ENCODE measurements at regions not wholly inside any gene's neighbourhood (a gene's known extent, or its start where the extent isn't known, plus 50 kb on each side); places are given as distances from the start of the nearest gene placed in this dataset.
A peak's percentile ranks its signal among the peaks of the same experiment; 100 is the strongest.

DNA sequence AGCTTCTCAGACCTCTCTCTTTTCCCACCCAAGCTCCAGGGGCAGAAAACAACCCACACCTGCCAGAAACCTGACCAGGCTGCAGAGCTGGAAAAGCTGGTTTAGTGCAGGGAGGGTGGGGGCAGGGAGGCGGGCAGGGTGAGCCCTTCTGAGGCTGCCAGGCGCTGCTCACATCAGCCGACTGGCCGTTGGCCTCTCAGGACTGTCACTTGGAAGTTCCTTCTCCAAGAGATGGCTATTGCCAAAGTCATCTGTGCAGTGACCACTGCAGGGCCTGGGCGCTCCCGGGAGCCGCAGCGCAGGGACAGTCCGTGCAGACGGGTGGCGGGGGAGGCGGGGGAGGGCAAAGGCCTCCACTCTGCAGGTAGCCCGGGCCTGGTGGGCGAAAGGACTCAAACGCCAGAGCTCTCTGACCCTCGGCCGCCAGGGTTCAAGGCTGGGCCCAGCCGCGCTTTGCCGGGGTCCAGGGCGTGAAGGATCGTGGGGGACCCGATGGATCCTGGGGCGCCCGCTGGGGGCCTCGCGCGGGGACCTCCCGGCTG, 205.0 kb upstream of the IER5L start:
- DNase-seq (ENCODE audit: low spot score): peak; percentile 88

- no peak for DNase-seq (ENCODE audit: low spot score)
These were observed 204.4 kb upstream of the IER5L start for GRCh38 chr9:129382281-129383018.

DNA sequence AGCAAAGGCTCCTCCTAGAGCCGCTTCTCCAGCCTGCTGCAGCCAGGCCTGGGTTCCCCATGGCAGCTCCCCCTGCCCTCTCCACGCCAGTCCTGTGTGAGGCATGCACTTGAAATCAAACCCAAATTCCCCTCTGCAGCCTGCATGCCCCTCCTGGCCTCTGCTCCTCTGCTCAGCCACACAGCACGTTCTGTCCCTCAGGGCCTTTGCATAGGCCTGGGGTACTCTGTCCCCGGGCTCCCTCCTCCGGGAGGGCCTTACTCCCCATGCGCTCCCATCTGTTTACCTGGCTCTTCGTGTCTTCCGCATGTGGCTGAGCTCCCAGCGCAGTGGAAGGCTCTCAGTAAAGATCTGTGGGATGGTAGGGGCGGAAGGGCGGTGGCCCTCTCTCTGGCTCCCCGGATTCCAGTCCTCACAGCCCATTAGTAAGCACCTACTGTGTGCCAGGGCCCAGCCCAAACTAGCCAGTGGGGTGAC, 203.5 kb upstream of the IER5L start:
- no peak for DNase-seq (ENCODE audit: low spot score)

DNA sequence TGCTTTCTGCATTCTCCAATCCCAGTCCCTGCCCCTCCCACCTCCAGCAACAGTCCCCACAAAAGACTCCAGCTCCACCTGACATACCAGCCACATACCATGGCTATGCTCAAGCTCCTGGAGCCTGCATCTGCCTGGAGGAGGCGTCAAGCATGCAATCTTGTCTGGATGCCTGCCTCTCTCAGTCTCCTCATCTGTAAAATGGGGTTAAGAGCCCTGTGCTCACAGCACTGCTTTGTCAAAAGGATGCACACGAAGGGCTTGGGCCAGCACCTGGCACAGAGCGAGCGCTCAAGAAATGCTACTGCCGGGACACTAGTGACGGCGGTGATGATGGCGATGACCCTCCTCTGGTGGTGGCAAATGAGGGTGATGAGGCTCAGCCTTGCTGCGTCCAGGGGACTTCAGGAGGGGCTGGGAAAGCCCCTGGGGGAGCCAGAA, 202.9 kb upstream of the IER5L start:
- DNase-seq (ENCODE audit: low spot score): no peak

DNA sequence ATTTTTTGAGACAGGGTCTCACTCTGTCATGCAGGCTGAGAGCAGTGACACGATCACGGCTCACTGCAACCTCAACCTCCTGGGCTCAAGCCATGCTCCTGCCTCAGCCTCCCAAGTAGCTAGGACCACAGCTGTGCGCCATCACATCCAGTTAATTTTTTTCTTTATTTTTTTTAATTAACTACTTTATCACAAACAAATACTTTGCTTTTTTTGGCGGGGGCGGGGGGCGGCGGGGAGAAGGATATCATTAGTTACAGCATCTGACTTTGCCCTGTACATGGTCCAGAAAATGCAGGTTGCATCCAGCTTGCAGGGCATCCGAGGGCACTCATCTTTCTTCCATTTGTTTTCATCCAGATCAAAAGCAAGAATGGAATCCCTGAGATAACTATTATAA, 201.8 kb upstream of the IER5L start:
- DNase-seq (ENCODE audit: low spot score): no peak

DNA sequence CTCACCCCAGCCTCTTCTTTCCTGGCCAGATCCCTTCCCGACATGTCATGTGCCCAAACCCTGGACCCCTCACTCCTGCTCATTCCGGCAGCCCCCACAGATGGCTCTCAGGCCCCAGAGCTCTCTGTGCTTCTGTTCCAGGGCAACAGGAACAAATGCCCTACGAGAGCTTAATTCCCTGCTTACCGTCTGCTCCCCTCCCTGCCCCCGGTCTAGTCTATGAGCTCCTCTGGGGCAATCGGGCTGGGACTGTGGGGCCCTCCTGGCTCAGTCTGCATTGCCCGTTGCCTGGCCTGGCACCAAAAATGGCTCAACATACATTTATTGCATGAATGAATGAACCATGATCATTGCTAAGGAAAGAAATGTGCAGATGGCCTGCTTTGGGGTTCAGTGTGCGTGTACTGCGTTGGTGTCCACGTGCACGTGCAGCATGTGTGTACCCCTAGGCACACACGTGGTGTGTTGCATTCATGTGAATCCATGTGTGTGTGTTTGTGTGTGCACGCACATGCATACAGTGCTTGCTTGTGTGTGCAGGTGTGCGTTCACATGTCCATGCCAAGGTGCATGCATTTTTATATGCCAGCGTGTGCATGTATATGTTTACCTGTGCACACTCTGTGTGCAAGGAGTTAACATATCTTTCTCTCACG, 201.2 kb upstream of the IER5L start:
- no peak for DNase-seq (ENCODE audit: low spot score)

DNA sequence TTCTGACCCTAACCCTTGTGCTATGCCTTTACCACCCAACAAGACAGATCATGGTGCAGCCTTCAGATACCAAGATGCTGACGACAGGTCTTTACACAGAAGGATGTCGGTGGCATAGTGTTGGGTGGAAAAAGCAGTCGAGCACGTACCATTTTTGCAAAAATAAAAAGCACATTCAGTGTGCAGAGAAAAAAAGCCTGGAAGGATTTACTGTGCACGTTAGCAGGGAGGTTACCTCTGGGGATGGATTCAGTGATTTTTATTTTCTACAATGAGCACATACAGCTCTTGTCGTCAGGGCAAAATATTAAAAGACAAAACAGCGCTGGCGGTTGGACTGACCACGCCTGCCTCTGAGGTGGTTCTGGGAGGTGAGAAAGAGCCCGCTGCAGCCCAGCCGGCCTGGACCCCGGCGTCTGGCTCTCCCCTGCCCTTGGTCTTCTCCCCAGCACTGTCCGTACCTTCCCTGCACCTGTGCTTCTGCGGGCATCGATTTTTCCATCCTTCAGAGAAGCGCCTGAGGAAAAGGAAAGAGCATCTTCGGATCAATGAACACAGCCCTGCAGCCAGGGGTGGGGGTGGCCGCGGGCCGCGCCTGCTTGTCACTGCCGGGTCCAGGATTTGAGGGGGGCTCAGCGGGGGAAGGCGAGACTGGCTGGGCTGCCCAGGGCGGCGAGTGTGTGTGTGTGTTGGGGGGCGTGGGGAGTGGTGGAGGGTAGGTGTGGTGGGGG, 200.0 kb upstream of the IER5L start:
- no peak for DNase-seq (ENCODE audit: low spot score)

DNA sequence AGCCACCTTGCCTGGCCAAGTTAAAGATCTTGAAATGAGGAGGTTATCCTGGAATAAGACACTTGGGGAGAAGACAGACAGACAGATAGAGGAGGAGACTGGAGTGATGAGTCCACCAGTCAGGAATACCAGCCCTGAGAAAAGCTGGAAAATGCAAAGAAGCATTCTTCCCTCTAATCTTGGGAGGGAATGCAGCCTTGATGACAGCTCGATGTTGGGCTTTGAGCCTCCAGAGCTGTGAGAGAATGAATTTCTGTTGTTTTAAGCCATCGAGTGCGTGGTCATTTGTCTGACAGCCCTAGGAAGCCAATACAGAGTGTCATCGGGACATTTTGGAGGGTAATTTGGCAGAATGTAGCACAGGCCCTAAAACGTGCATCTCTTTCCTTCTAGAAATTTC, 199.1 kb upstream of the IER5L start:
- DNase-seq (ENCODE audit: low spot score): no peak

GRCh38 chr9:129375845-129376244, 197.8 kb upstream of the IER5L start:
- no peak for DNase-seq (ENCODE audit: low spot score)

- no peak for DNase-seq (ENCODE audit: low spot score)
These were observed 196.6 kb upstream of the IER5L start for GRCh38 chr9:129374651-129375050.

DNA sequence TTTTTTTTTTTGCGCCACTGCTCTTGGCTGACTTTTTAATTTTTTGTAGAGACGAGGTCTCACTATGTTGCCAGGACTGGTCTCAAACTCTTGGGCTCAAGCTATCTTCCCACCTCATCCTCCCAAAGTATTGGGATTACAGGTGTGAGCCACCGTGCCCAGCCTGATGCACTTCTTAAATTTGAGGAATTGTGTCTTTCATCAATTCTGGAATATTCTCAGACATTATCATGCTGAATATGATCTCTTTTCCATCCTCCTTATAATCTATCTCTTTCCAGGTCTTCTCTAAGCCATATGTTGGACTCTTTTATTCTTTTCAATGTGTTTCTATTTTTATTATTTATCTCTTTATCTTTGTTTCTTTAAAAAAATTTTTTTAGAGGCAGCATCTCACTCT, 196.2 kb upstream of the IER5L start:
- no peak for DNase-seq (ENCODE audit: low spot score)

- DNase-seq (ENCODE audit: low spot score): no peak
These were observed 195.3 kb upstream of the IER5L start for GRCh38 chr9:129373361-129373760.

- no peak for DNase-seq (ENCODE audit: low spot score)
These were observed 192.7 kb upstream of the IER5L start for GRCh38 chr9:129370770-129371169.

DNA sequence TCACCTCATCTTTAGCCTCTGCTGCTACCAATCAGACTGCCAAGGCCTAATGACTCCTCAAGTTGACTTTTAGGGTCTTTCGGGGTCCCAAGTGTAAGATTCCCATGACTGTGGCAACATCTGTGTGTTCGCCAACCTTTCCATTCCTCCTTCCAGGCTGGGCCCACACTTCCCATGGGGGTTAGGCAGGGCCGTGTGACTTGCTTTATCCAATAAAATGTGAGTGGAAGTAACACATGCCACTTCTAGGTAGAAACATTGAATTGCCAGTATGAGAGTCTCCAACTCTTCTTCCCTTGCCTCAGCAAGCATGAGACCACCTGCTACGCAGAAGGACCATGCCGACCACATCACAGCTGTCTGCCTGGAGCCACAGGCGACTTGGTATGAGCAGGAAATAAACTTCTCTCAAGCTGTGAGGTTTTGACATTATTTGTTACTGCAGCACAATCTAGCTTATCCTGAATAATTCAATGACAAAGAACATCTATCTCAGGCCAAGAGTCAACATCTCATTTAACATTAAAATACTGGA, 190.4 kb upstream of the IER5L start:
- DNase-seq (ENCODE audit: low spot score): no peak

- DNase-seq (ENCODE audit: low spot score): no peak
These were observed 189.2 kb upstream of the IER5L start for GRCh38 chr9:129367287-129367686.

DNA sequence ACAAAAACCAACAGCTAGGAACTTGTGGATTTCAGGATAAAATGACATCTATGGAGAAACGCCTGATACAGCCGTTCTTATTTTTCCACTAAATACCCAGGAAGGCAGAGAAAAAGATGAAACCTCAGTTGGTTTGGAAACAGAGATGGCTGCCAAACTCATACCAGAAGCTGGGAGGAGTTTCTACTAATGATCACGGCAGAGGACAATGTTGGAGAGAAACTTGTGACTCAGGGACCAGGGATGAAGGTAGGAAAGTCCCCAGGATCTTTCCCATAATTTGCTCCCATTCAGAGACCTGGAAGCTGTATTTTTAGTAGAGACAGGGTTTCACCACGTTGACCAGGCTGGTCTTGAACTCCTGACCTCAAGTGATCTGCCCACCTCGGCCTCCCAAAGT, 187.1 kb upstream of the IER5L start:
- DNase-seq (ENCODE audit: low spot score): no peak

GRCh38 chr9:129363216-129363873, 185.3 kb upstream of the IER5L start:
- no peak for DNase-seq (ENCODE audit: low spot score)

- DNase-seq (ENCODE audit: low spot score): peak; percentile 52
These were observed 184.4 kb upstream of the IER5L start for GRCh38 chr9:129362287-129363000.

GRCh38 chr9:129361196-129361595, 183.1 kb upstream of the IER5L start:
- no peak for DNase-seq (ENCODE audit: low spot score)

GRCh38 chr9:129359916-129360536, 182.0 kb upstream of the IER5L start:
- DNase-seq (ENCODE audit: low spot score): no peak
